ENCODE measurements at regions not wholly inside any gene's neighbourhood (a gene's known extent, or its start where the extent isn't known, plus 50 kb on each side); places are given as distances from the start of the nearest gene placed in this dataset.

GRCh38 chr4:14124816-14125215, 497.3 kb upstream of the BOD1L1 start:
- Histone ChIP-seq H4K5ac (ENCODE audit: insufficient read length, low read depth, low read length) (no peak overlapping the region), H3K4me1 (ENCODE audit: insufficient read depth, low read length) (no peaks in the 10 kb centered on the region; the same call in 1 of the 2 replicates), H3K4me2 (ENCODE audit: insufficient read depth, insufficient read length, low read length) (no peak overlapping the region), H3K27ac (ENCODE audit: insufficient read length, low read depth, low read length) (no peak overlapping the region), H3K23me2 (ENCODE audit: insufficient read length, low read depth, low read length, poor library complexity, severe bottlenecking) (no peaks in the 10 kb centered on the region), H3K23ac (ENCODE audit: insufficient read length, low read depth, low read length) (no peak overlapping the region), H3K4ac (ENCODE audit: low read depth, low read length) (no peak overlapping the region), H3K79me2 (ENCODE audit: insufficient read depth, low read length) (no peaks in the 10 kb centered on the region), H2BK5ac (ENCODE audit: insufficient read length, low read length) (no peak overlapping the region), H2BK20ac (ENCODE audit: low read depth, low read length, poor library complexity, severe bottlenecking) (no peak overlapping the region), H2AK5ac (ENCODE audit: insufficient read length, low read length) (no peak overlapping the region), H4K91ac (ENCODE audit: insufficient read length, low read depth, low read length) (no peak overlapping the region), H3K56ac (ENCODE audit: insufficient read length, low read depth, low read length) (no peak overlapping the region), H3K18ac (ENCODE audit: insufficient read length, low read depth, low read length) (no peak overlapping the region), H3T11ph (ENCODE audit: low read length) (no peak overlapping the region), H3K14ac (ENCODE audit: insufficient read depth, low read length) (no peak overlapping the region), H4K8ac (replicated peaks; ENCODE audit: insufficient read length, low read depth, low read length) (no peak overlapping the region), H3K27me3 (ENCODE audit: insufficient read depth, low read length) (no peaks in the 10 kb centered on the region), H4K20me1 (ENCODE audit: control insufficient read depth, insufficient read depth, insufficient read length) (no peaks in the 10 kb centered on the region), H3K9ac (ENCODE audit: extremely low read depth, insufficient read length, low read length) (no peak overlapping the region), H3K79me1 (ENCODE audit: insufficient read depth, low read depth, low read length, poor library complexity, severe bottlenecking) (no peaks in the 10 kb centered on the region), H2AFZ (ENCODE audit: low read length) (no peak overlapping the region), H2BK15ac (ENCODE audit: low read depth, low read length) (no peak overlapping the region), H3K9me3 (ENCODE audit: control insufficient read depth, low read depth, low read length) (no peaks in the 10 kb centered on the region), H2BK120ac (ENCODE audit: low read depth, low read length, poor library complexity, severe bottlenecking) (no peak overlapping the region), H2BK12ac (ENCODE audit: insufficient read length, low read depth, low read length) (no peak overlapping the region)
- no CpG with 5 or more reads among the region's 2 CpGs for WGBS (ENCODE audit: extremely low coverage, insufficient read length, low lambda C conversion rate)
- no peaks in the 10 kb centered on the region; a peak in 1 of 7 replicates for H3K36me3 Mint-ChIP-seq (ENCODE audit: insufficient read depth in 1 of 3, low read depth in 3 of 3)
- no peak for DNase-seq
- no peak for TF ChIP-seq CTCF (conservative IDR thresholded peaks at IDR 0.05)
- no peak overlapping the region for H3K27ac Mint-ChIP-seq
- H3K4me3 Mint-ChIP-seq: no peak overlapping the region
- H3K27me3 Mint-ChIP-seq (ENCODE audit: low read depth): no peaks in the 10 kb centered on the region; the same call in 1 of the 2 replicates
- H3K9me3 Mint-ChIP-seq: no peaks in the 10 kb centered on the region
- peaks cover 2% of the 10 kb centered on the region in 2 experiments; a peak in 1 of 4 replicates for H3K4me1 Mint-ChIP-seq

Data from H9 (cell line).